NT2/D1 (cell line): ENCODE measurements at regions not wholly inside any gene's neighbourhood (a gene's known extent, or its start where the extent isn't known, plus 50 kb on each side); places are given as distances from the start of the nearest gene placed in this dataset.

Source experiments
- DNase-seq: peaks from one replicate; pipeline ENCODE4 v3.0.0-alpha.2; 2011; ENCODE audit warnings: low read depth, low spot score
- H3K27me3 ChIP-seq: 2 replicates; pipeline ENCODE4 v1.6.0; 2011; ENCODE audit warnings: mild to moderate bottlenecking; ENCODE audit not compliant: insufficient read length, insufficient read depth
- H3K36me3 ChIP-seq: 2 replicates; pipeline ENCODE4 v1.6.1; 2011; ENCODE audit warnings: mild to moderate bottlenecking, low read length, mixed read lengths; ENCODE audit not compliant: insufficient read depth, insufficient read length
- H3K4me1 ChIP-seq: 2 replicates; pipeline ENCODE4 v1.5.1; 2011; ENCODE audit not compliant: insufficient read depth, insufficient read length
- H3K4me3 ChIP-seq: 2 replicates; pipeline ENCODE4 v1.5.1; 2011; ENCODE audit warnings: low read depth; ENCODE audit not compliant: insufficient read length
- H3K9ac ChIP-seq: 2 replicates; pipeline ENCODE4 v1.6.0; 2011; ENCODE audit warnings: low read depth; ENCODE audit not compliant: insufficient read length
- H3K9me3 ChIP-seq: 2 replicates; pipeline ENCODE4 v1.5.1; 2011; ENCODE audit warnings: mild to moderate bottlenecking, low read length; ENCODE audit not compliant: insufficient read depth
- SUZ12 ChIP-seq: IDR thresholded peaks from 2 replicates; pipeline ENCODE4 v1.6.1; 2011; ENCODE audit not compliant: insufficient read length, insufficient read depth; ENCODE audit errors: extremely low read depth
- YY1 ChIP-seq: IDR thresholded peaks from 2 replicates; pipeline ENCODE4 v1.6.1; 2011; ENCODE audit not compliant: insufficient read length, insufficient read depth
- ZNF274 ChIP-seq: IDR thresholded peaks from 2 replicates; pipeline ENCODE4 v1.6.1; 2011; ENCODE audit warnings: mild to moderate bottlenecking, low read depth, low read length

- H3K4me1 ChIP-seq: no peaks in the 10 kb centered on the region
- no peak for TF ChIP-seq YY1
- no peak for TF ChIP-seq ZNF274
- TF ChIP-seq SUZ12: no peak
- no peak for DNase-seq
These were observed 251.2 kb downstream of the PAPSS1 start for GRCh38 chr4:107468812-107469211.

GRCh38 chr4:107468156-107468555, 251.9 kb downstream of the PAPSS1 start:
- H3K9me3 ChIP-seq: no peaks in the 10 kb centered on the region
- H3K4me3 ChIP-seq: no peak overlapping the region
- H3K27me3 ChIP-seq: no peaks in the 10 kb centered on the region
- no peaks in the 10 kb centered on the region for H3K36me3 ChIP-seq
- DNase-seq: no peak
- H3K4me1 ChIP-seq: no peaks in the 10 kb centered on the region
- TF ChIP-seq SUZ12: no peak
- no peak for TF ChIP-seq ZNF274
- no peak for TF ChIP-seq YY1
- H3K9ac ChIP-seq: no peak overlapping the region

More at GRCh38 chr4:107468812-107469211, 251.2 kb downstream of the PAPSS1 start:
- no peak overlapping the region for H3K4me3 ChIP-seq
- H3K9me3 ChIP-seq: no peaks in the 10 kb centered on the region
- H3K9ac ChIP-seq: no peak overlapping the region
- H3K27me3 ChIP-seq: no peaks in the 10 kb centered on the region
- H3K36me3 ChIP-seq: no peaks in the 10 kb centered on the region

GRCh38 chr4:107467461-107467860, 252.6 kb downstream of the PAPSS1 start:
- H3K27me3 ChIP-seq: no peaks in the 10 kb centered on the region
- H3K4me3 ChIP-seq: no peak overlapping the region
- no peak overlapping the region for H3K9ac ChIP-seq
- no peaks in the 10 kb centered on the region for H3K36me3 ChIP-seq
- TF ChIP-seq ZNF274: no peak
- no peak for TF ChIP-seq SUZ12
- no peak for TF ChIP-seq YY1
- no peak for DNase-seq
- no peaks in the 10 kb centered on the region for H3K4me1 ChIP-seq
- H3K9me3 ChIP-seq: no peaks in the 10 kb centered on the region

DNA sequence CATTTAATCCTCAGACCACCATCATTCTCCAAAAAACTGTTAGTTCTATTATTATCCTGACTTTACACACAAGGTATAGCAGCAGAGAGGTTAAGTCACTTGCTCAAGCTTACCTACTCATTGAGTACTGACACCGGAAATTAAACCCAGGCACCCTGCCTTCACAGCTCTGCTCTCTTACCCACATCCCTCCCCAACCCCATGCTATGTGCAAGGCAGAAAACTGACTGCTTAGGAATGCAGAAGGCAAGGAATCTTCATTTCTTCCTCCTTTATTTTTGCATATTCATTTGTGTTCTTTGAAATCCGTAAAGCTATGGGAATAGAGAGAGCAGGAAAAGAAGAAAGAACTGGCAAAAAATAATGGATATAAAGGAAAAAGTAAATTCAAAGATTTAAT, 261.8 kb downstream of the PAPSS1 start:
- H3K4me1 ChIP-seq: no peaks in the 10 kb centered on the region
- H3K9me3 ChIP-seq: no peaks in the 10 kb centered on the region
- no peak overlapping the region for H3K9ac ChIP-seq
- H3K4me3 ChIP-seq: no peak overlapping the region
- H3K36me3 ChIP-seq: no peaks in the 10 kb centered on the region
- no peak for TF ChIP-seq SUZ12
- TF ChIP-seq YY1: no peak
- no peak for TF ChIP-seq ZNF274
- H3K27me3 ChIP-seq: no peaks in the 10 kb centered on the region
- no peak for DNase-seq

DNA sequence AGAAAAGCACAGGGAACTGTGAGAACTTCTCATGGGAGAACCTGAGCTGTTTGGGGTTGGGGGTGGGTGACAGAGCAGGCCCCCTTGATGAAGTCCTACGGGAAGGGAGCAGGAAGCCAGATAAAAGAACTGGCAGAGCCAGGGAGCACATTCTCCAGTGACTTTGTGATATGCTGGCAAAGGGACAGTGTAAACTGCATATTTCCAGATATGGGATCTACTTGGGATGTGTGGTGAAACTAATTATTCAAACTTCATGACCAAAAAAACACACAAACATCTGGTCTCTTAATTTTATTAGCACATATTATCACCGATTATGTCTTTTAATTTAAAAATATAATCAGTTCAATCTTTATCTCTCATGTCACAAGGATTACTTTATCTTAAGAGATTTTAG, 266.0 kb downstream of the PAPSS1 start:
- no peak for DNase-seq
- no peak overlapping the region for H3K4me3 ChIP-seq
- H3K36me3 ChIP-seq: no peaks in the 10 kb centered on the region
- H3K9ac ChIP-seq: no peak overlapping the region
- no peaks in the 10 kb centered on the region for H3K9me3 ChIP-seq
- no peaks in the 10 kb centered on the region for H3K4me1 ChIP-seq
- TF ChIP-seq YY1 (no peak), ZNF274 (no peak), SUZ12 (no peak)
- H3K27me3 ChIP-seq: no peaks in the 10 kb centered on the region

DNA sequence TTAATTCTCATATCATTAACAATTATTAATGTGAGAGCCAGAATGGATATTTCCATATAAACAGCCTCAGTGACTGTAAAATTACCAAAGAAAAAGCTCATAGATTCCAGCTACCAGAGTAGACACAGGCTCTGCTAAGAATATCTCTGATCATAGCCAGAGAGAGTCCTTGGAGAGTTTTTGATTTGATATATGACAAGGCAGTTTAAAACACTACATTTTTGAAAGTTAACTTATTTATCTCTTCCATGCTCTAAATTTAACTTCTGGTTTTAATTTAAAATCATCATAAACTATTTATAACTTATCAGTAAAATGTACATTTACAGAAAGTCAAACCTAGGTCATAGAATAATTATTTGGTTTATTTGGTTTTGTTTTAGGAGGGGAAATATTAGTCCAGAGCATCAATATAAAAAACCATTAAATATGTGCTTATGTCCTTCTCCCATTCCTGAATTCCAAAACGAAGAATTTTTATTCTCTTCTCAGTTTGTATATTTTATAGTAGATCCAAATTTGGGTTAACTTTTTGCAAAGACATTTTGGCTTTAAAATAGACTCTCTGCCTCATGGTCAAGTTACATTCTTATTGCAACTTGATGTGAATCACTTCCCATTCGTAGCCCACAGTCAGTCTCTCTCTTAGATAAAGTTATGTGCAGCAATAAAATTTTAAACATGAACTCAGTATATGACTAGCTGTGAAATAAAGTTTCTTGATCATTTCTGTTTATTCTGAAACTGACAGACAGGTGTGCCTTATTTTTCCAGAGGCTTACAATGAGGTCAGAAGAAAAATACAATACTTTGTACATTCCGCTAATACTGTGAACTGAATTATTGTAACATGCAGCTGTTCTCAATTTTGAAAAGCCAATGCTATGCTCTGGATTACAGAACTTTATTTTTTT, 267.1 kb downstream of the PAPSS1 start:
- Histone ChIP-seq H3K9ac (no peak overlapping the region), H3K9me3 (no peaks in the 10 kb centered on the region), H3K4me3 (no peak overlapping the region), H3K4me1 (no peaks in the 10 kb centered on the region), H3K27me3 (no peaks in the 10 kb centered on the region), H3K36me3 (no peaks in the 10 kb centered on the region)
- DNase-seq: no peak
- TF ChIP-seq SUZ12 (no peak), ZNF274 (no peak), YY1 (no peak)

GRCh38 chr4:107449611-107450369, 270.2 kb downstream of the PAPSS1 start:
- Histone ChIP-seq H3K4me1 (no peaks in the 10 kb centered on the region), H3K36me3 (no peaks in the 10 kb centered on the region), H3K9me3 (no peaks in the 10 kb centered on the region), H3K4me3 (no peak overlapping the region), H3K27me3 (no peaks in the 10 kb centered on the region), H3K9ac (no peak overlapping the region)
- DNase-seq: no peak
- TF ChIP-seq SUZ12 (no peak), YY1 (no peak), ZNF274 (no peak)
